ENCODE measurements at regions not wholly inside any gene's neighbourhood (a gene's known extent, or its start where the extent isn't known, plus 50 kb on each side); places are given as distances from the start of the nearest gene placed in this dataset.
"Not testable (repeated sequence)": the region's sequence is repeated elsewhere in the genome, so short reads cannot be mapped to it uniquely, and the experiment has no call there.

DNA sequence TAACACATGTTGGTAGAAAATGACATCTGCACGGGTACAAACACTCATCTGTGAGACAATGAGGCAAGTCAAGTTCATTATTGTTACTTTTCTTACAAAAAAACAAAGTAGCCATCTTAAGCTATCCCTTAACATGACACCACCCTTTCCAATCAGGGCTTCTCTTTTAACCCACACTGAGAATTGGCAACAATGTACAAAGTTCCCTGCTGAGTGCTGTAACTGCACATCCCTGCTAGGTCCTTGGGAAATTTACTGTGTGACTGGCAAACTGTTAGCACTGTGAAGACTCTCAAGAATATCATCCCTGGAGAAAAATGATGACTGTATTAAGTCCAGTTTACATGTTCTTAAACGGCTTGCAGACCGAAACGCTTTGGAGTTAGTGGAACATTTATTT is 185.8 kb upstream of the PLD5 start:
- H3K27ac Mint-ChIP-seq: no peak overlapping the region
- no peaks in the 10 kb centered on the region for H3K36me3 Mint-ChIP-seq
- H3K27me3 Mint-ChIP-seq: no peaks in the 10 kb centered on the region
- peaks cover 4% of the 10 kb centered on the region for H3K9me3 Mint-ChIP-seq
- H3K4me1 Mint-ChIP-seq: no peaks in the 10 kb centered on the region
- H3K4me3 Mint-ChIP-seq: no peak overlapping the region
- CTCF ChIA-PET: no interaction called here
- no peak for DNase-seq

DNA sequence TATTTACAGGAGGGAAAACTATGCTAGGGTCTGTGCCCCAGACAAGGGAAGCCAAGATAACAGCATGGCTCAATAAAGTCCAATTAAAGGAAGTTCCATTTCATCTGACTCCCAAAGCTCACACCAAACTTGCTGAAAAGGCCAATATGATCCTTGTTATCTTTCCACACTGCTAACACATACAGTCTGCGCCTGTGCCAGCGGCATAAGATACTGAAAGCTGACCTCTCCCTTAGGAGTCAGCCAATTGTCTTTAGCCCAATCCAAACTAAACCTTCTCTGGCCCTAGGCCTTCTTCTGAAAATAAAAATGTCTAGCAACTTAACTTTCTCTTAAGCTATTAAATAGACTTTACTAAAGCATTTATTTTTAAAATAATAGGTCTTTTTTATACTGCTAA is 179.0 kb upstream of the PLD5 start:
- H3K9me3 Mint-ChIP-seq: no peaks in the 10 kb centered on the region
- no peak overlapping the region for H3K27ac Mint-ChIP-seq
- no peaks in the 10 kb centered on the region for H3K4me1 Mint-ChIP-seq
- DNase-seq: no peak
- H3K4me3 Mint-ChIP-seq: no peak overlapping the region
- CTCF ChIA-PET: no interaction called here
- no peaks in the 10 kb centered on the region for H3K27me3 Mint-ChIP-seq
- no peaks in the 10 kb centered on the region for H3K36me3 Mint-ChIP-seq

DNA sequence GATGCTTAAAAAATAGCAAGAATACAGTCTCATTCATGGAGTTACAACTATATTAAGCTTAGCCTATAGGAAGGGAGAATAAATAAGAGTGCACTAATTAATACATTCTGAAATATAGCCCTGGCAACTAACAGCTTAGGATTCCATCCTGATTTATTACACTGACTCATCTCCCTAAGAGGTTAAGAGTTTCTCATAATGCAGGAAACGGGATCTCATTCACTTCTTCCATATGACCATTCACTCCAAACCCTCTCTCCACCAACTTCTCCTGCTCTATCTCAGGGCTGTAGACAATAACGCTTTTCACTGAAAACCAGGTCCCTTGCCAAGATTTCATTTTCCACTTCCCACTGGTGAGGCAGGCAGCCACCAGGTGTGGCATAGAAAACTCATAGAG is 168.5 kb upstream of the PLD5 start:
- H3K27me3 Mint-ChIP-seq: no peaks in the 10 kb centered on the region
- H3K4me3 Mint-ChIP-seq: no peak overlapping the region
- DNase-seq: no peak
- no peaks in the 10 kb centered on the region for H3K36me3 Mint-ChIP-seq
- CTCF ChIA-PET: interaction anchor here (0.7 kb wide), 1 partner anchor 9 kb away, joined by 3 read pairs; no protein-coding TSS in a partner anchor
- H3K4me1 Mint-ChIP-seq: no peaks in the 10 kb centered on the region
- H3K27ac Mint-ChIP-seq: no peak overlapping the region
- H3K9me3 Mint-ChIP-seq: peaks cover 5% of the 10 kb centered on the region

DNA sequence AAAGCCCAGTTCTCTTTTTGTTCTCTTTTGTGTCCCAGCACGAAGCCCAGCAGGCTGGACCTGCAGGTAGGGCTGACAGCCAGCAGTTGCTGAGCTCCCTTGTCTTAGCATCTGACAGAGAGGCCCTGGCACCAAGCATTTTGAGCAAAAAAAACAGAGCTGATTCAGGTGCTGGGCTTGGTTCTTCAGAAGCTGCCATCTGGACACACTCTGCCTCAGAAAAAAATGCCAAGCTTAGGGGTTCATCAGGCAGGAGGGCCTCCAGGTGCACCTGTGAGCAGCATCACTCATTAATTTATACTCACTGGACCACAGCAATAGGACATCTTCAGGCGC is 167.1 kb upstream of the PLD5 start:
- no peaks in the 10 kb centered on the region for H3K36me3 Mint-ChIP-seq
- no peak for DNase-seq
- peaks cover 5% of the 10 kb centered on the region for H3K9me3 Mint-ChIP-seq
- no peaks in the 10 kb centered on the region for H3K4me1 Mint-ChIP-seq
- H3K4me3 Mint-ChIP-seq: no peak overlapping the region
- H3K27ac Mint-ChIP-seq: no peak overlapping the region
- H3K27me3 Mint-ChIP-seq: no peaks in the 10 kb centered on the region
- CTCF ChIA-PET: no interaction called here

DNA sequence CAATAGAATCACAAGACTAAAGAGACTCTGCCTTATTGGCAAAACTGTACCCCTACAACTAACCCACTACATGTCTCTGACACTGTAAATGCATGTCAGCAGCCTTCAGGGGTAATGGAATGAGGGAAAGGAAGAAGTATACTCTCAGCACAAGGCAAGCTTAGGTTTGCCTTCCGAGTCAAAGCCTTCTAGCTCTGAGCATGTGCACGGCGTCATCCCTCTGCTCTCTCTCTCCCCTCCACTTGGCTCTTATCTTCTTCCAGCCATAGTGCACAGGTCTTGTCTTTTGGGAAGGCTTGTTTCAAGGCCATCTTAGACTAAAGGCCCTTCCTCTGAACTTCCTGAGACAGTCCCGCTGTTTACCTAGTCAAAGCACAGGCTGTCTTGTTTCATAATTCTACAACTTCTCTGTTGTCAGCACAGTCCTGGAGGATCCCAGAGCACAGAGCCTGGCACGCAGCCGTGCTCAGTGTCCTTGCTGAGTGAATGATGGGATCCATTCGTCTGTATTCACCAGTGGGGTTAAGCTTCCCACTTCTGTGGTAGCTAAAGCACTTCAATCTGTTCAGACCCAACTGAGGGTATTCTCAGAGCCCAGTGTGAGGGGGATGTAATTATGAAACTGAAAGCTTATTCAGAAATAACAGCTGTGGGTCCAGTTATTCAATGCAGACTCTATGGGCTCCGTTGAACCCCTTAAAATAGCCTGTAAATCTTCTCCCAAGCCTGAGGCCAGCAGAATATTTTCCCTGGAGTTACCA is 166.5 kb upstream of the PLD5 start:
- Mint-ChIP-seq H3K27ac (no peak overlapping the region), H3K4me1 (no peaks in the 10 kb centered on the region), H3K36me3 (no peaks in the 10 kb centered on the region), H3K27me3 (no peaks in the 10 kb centered on the region), H3K9me3 (peaks cover 5% of the 10 kb centered on the region), H3K4me3 (no peak overlapping the region)
- CTCF ChIA-PET: no interaction called here
- no peak for DNase-seq

DNA sequence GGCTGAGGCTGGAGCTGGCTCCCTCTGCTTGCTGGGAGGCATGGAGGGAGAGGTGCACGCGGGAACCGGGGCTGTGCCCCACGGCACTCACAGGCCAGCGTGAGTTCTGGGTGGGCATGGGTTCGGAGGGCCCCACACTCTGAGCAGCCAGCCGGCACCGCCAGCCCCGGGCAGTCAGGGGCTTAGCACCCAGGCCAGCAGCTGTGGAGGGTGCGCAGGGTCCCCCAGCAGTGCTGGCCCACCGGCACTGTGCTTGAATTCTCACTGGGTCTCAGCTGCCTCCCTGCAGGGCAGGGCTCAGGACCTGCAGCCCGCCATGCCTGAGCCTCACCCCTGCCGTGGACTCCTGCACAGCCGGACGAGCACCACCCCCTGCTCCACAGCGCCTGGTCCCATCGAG is 164.9 kb upstream of the PLD5 start:
- Mint-ChIP-seq H3K9me3 (peaks cover 5% of the 10 kb centered on the region), H3K27me3 (no peaks in the 10 kb centered on the region), H3K4me3 (no peak overlapping the region), H3K4me1 (no peaks in the 10 kb centered on the region), H3K36me3 (no peaks in the 10 kb centered on the region), H3K27ac (no peak overlapping the region)
- CTCF ChIA-PET: no interaction called here
- DNase-seq: no peak

DNA sequence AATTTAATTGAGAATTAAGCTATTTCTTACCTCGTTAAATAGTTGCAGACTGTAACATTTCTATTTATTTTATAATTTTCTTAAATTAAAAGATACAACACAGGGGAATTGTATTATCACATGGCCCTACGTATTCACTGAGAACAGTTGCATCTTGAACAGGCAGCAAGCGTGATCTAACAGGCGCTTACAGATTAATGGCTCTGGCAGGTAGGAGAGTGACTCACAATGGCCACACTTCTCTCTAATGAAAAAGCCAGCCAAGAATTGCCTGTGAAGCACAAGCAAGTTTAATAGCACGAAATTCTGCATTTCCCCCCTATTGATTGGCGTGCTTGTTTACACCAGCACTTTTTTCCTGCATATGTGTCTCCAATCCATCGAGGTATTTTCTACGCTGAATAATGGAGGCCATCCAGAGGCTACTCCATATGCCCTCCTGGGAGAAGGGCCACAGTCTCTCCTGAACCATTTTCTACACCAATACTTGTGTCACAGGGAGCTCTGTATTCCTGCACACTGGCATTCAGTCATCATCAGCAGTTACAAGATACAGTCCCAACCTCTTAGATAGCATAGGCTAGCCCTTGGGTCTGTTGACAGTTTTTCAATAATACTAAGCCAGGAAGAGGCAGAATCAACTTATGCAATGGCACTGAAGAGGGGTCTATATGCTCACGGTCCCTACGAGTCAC is 150.6 kb upstream of the PLD5 start:
- no peak overlapping the region for H3K4me3 Mint-ChIP-seq
- CTCF ChIA-PET: no interaction called here
- H3K36me3 Mint-ChIP-seq: no peaks in the 10 kb centered on the region
- DNase-seq: no peak
- no peak overlapping the region for H3K27ac Mint-ChIP-seq
- peaks cover 7% of the 10 kb centered on the region for H3K9me3 Mint-ChIP-seq
- H3K4me1 Mint-ChIP-seq: no peaks in the 10 kb centered on the region
- H3K27me3 Mint-ChIP-seq: no peaks in the 10 kb centered on the region

DNA sequence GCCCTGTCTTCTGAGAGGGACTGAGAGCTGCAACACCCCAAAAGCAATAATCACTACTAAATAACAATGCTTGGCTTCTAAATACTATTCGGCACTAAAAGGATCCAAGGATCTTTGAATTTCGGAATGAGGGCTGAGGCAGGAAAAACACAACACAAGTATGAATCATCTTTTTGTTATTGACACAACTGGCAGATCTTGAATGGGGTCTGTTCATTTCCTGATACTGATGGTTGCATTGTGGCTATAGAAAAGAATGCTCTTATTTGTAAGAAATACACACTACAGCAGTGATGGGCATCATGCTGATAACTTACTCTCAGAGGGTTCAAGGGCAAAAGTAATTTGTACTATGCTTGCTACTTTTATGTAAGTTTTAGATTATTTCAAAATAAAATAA is 149.2 kb upstream of the PLD5 start:
- no peaks in the 10 kb centered on the region for H3K36me3 Mint-ChIP-seq
- DNase-seq: no peak
- CTCF ChIA-PET: no interaction called here
- no peaks in the 10 kb centered on the region for H3K4me1 Mint-ChIP-seq
- H3K9me3 Mint-ChIP-seq: peaks cover 7% of the 10 kb centered on the region
- H3K27ac Mint-ChIP-seq: no peak overlapping the region
- H3K27me3 Mint-ChIP-seq: no peaks in the 10 kb centered on the region
- no peak overlapping the region for H3K4me3 Mint-ChIP-seq

DNA sequence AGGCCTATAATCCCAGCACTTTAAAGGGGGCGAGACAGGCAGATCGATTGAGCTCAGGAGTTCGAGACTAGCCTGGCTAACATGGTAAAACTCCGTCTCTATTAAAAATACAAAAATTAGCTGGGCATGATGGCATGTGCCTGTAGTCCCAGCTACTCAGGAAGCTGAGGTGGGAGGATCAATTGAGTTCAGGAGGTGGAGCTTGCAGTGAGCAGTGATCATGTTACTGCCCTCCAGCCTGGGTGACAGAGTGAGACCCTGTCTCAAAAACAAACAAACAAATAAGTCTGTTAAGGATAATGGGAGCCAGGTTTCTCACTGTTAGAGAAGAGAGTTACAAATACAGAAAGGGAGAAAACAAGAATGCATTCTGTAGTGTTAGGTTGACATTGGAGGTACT is 148.7 kb upstream of the PLD5 start:
- H3K36me3 Mint-ChIP-seq, H3K27ac Mint-ChIP-seq, H3K4me1 Mint-ChIP-seq, CTCF ChIA-PET, H3K9me3 Mint-ChIP-seq, H3K4me3 Mint-ChIP-seq, H3K27me3 Mint-ChIP-seq, DNase-seq: not testable (repeated sequence)

DNA sequence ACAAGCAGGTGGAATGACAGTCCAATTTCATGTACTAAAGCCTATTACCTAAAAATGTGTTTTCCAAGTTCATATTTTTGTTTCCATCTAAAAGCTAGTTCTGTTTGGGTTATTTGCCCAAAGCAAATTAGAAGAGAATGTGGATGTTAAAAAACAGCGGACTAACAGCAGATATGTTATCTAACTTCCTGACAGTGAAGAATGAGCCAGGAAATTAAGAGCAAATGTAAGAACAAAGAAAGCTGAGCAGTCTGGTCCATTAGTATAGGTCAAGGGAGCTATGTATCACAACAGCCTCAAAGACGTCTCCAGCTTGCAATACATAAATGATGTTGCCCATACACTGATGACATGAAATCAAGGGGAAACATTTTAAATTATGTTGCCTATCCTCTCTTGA is 145.5 kb upstream of the PLD5 start:
- CTCF ChIA-PET: no interaction called here
- H3K9me3 Mint-ChIP-seq: peaks cover 8% of the 10 kb centered on the region
- H3K27me3 Mint-ChIP-seq: no peaks in the 10 kb centered on the region
- DNase-seq: no peak
- no peaks in the 10 kb centered on the region for H3K36me3 Mint-ChIP-seq
- no peaks in the 10 kb centered on the region for H3K4me1 Mint-ChIP-seq
- H3K4me3 Mint-ChIP-seq: no peak overlapping the region
- H3K27ac Mint-ChIP-seq: no peak overlapping the region

DNA sequence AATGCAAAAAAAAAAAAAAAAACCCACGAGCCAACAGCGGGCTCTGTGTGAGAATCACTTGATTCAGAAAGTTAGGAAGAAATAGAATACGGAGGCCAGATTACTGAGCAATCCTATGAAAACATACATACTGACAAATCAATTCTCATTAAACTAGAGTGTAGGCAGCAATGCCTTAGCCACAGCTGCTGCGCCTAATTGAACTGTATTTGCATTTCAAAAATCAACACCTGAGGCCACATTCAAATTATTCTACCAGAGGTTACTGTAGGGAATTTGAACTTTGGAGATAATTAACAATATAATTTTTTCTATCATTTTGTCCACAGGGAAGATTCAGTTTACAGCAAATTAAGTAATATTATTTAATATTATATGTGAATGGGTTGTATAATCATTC is 138.4 kb upstream of the PLD5 start:
- H3K4me3 Mint-ChIP-seq: no peak overlapping the region
- H3K27me3 Mint-ChIP-seq: no peaks in the 10 kb centered on the region
- H3K9me3 Mint-ChIP-seq: peaks cover 3% of the 10 kb centered on the region
- H3K36me3 Mint-ChIP-seq: no peaks in the 10 kb centered on the region
- CTCF ChIA-PET: no interaction called here
- H3K27ac Mint-ChIP-seq: no peak overlapping the region
- no peaks in the 10 kb centered on the region for H3K4me1 Mint-ChIP-seq
- DNase-seq: no peak

DNA sequence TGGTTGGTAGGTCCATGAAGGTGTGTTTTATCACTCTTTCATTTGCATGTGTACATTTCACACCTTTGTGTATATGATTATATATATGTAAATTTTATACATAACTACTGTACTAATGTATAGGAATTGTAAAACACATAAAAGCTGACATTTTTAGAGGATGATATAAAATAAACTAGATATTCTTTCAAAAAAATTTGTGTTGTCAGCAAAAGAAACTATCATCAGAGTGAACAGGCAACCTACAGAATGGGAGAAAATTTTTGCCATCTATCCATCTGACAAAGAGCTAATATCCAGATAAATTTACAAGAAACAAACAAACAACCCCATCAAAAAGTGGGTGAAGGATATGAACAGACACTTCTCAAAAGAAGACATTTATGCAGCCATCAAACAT is 129.3 kb upstream of the PLD5 start:
- not testable (repeated sequence) for H3K9me3 Mint-ChIP-seq, H3K4me1 Mint-ChIP-seq, H3K4me3 Mint-ChIP-seq, H3K36me3 Mint-ChIP-seq, H3K27ac Mint-ChIP-seq, DNase-seq, H3K27me3 Mint-ChIP-seq
- CTCF ChIA-PET: interaction anchor here (2.4 kb wide), 1 partner anchor 7 kb away, joined by 5 read pairs; no protein-coding TSS in a partner anchor

DNA sequence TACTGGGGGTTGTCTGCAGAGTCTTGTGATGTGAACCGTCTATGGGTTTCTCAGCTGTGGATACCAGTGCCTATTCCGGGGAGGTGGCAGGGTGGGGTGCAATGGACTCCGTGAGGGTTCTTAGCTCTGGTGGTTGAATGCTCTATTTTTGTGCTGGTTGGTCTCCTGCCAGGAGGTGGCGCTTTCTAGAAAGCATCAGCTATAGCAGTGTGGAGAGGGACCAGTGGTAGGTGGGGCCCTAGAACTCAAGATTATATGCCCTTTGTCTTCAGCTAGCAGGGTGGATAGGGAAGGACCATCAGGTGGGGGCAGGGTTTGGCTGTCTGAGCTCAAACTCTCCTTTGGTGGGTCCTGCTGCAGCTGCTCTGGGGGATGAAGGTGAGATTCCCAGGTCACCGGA is 127.3 kb upstream of the PLD5 start:
- no peak for DNase-seq
- Mint-ChIP-seq H3K36me3 (no peaks in the 10 kb centered on the region), H3K9me3 (no peaks in the 10 kb centered on the region), H3K4me3 (no peak overlapping the region), H3K27me3 (no peaks in the 10 kb centered on the region), H3K27ac (no peak overlapping the region), H3K4me1 (no peaks in the 10 kb centered on the region)
- CTCF ChIA-PET: interaction anchor here (0.6 to 2.4 kb wide), 3 partner anchors 9 to 672 kb away, joined by 3 to 5 read pairs (median 3); no protein-coding TSS in a partner anchor

DNA sequence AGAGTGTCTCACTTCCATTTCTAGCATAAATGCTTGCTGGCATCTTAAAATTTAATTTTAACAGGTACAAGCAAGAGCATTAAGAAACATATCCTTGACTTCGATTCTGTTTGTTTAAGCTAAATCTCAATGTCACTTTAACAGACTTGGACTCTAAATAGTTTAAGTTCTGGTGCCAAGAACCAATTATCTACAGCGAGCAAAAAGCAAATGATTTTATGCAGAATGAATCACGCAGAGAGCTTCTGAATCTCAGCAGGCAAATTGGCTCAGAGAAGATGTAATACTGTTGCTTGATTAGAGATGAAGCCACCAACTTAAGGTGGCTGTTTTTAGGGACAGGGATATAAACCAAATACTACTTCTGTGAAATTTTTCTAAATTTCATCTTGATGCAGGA is 117.0 kb upstream of the PLD5 start:
- Mint-ChIP-seq H3K4me3 (no peak overlapping the region), H3K4me1 (no peaks in the 10 kb centered on the region), H3K27me3 (no peaks in the 10 kb centered on the region), H3K9me3 (no peaks in the 10 kb centered on the region), H3K27ac (no peak overlapping the region), H3K36me3 (no peaks in the 10 kb centered on the region)
- DNase-seq: no peak
- CTCF ChIA-PET: no interaction called here

DNA sequence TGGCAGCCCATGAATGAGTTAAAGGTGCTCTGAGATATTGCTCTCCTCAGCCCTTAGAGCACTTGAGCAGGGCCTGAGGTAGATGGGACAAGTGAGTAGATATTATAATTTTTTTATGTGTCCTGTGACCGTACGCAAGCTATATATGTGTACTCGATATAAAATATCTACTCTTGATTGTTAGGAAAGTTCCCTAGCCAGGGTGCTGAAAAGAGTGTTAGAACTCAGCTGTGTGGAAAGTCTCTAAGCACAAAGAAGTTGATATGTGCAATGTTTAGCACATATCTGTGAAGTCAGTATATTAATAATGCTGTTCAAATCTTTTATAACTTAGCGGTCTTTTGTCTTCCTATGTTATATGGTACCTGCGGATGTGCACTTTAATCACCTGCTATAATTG is 114.6 kb upstream of the PLD5 start:
- no peaks in the 10 kb centered on the region for H3K4me1 Mint-ChIP-seq
- no peaks in the 10 kb centered on the region for H3K9me3 Mint-ChIP-seq
- no peak for DNase-seq
- CTCF ChIA-PET: no interaction called here
- H3K27ac Mint-ChIP-seq: no peak overlapping the region
- H3K4me3 Mint-ChIP-seq: no peak overlapping the region
- H3K36me3 Mint-ChIP-seq: no peaks in the 10 kb centered on the region
- no peaks in the 10 kb centered on the region for H3K27me3 Mint-ChIP-seq

All from activated naive CD4-positive, alpha-beta T cell treated with anti-CD3 and anti-CD28 coated beads, Interleukin-2, amount 10 ng/mL, durations not matched to agents 7 days and 5 days (primary cell).